EL (cell line): ENCODE measurements at regions not wholly inside any gene's neighbourhood (a gene's known extent, or its start where the extent isn't known, plus 50 kb on each side); places are given as distances from the start of the nearest gene placed in this dataset.
"Not testable (repeated sequence)": the region's sequence is repeated elsewhere in the genome, so short reads cannot be mapped to it uniquely, and the experiment has no call there.

ENCODE experiments used
- DNase-seq: peaks from one replicate; pipeline ENCODE4 v3.0.0-alpha.2; 2016

DNA sequence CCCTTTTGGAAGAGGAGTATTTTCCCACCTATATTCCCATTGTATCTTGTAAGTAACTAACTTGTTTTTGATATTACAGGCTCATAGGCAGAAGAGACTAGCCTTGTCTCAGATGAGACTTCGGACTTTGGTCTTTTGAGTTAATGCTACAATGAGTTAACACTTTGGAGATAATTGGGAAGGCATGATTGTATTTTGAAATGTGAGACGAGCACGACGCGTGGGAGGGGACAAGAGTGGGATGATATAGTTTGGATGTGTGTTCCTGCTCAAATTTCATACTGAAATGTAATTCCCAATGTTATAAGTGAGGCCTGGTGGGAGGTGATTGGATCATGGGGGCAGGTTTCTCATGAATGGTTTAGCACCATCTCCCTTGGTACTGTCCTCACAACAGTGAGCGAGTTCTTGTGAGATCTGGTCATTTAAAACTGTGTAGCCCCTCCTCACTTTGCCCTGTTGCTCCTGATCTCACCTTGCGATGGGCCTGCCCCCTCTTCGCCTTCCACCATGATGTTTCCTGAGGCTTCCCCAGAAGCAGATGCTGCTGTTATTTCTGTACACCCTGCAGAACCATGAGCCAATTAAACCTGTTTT is 721.5 kb upstream of the CTNND2 start:
- no peak for DNase-seq

GRCh38 chr5:12624776-12625560 is 720.7 kb upstream of the CTNND2 start:
- no peak for DNase-seq

DNA sequence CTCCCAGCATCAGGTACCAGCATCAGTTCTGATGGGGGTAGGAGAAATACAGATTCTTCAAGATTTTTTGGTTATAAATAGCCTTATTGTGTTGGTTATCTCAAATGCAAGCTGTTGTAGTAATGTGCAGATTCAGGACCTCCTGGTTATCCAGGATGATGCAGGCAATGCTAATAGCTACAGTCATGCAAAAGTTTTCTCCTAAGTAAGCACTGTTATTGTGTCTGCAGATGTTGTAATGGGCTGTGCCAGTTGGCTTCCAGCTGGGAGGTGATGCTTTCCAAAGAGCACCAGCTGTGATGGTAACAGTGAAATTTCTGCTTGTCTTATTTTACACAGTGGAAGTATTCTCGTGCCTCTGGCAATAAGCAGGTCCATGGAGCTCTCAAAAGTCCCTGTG is 719.2 kb upstream of the CTNND2 start:
- DNase-seq: no peak

- DNase-seq: no peak
Measured at GRCh38 chr5:12616093-12616492, 711.8 kb upstream of the CTNND2 start.

DNA sequence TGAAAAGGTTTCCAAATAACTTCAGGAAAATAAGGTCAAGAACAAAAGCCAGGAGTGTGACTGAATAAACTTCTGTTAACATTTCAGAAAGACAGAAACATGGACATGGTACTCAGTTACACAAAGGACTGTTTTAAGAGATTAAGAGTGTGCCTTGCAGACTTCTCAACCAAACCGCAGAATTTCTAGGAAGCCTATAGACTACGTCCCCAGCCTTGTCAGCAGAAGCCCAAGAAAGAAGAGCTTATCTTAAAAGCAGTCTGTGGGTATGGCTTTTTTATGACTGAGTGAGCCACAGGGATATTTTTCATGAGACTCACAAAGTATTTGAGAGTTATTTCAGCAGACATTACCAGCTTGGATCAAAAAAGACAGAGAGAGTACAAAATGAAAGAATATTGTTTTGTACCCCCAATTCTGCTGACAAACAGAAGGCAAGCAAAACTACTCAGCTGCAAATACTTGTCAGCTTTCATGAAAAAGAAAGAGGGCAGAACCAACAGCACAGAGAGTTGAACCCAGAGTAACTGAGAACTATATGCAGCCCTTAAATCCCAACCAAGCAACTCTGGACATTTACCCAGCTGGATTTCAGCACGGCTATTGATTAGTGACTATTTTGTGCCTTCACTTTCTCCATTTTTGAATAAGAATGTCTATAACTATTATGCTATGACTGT is 711.0 kb upstream of the CTNND2 start:
- no peak for DNase-seq

DNA sequence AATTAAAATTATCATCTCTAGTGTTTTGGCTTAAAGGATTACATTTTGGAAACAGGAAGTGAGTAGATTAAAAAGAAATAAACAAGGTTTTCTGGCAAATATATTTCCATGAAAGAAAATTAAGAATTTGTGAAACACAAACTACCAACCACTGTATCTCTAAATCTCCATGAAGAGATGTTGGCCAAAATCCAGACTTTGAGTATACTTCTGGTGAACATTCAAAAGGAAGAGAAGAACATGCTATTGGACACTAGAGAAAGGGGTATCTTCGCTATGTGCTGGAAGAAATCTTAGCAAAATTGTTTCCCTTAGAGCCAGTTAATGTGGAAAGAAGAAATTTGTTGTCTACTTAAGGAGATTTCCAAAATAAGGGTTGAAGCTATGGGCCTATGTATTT is 710.4 kb upstream of the CTNND2 start:
- no peak for DNase-seq

GRCh38 chr5:12611132-12611531 is 706.9 kb upstream of the CTNND2 start:
- DNase-seq: no peak

- not testable (repeated sequence) for DNase-seq
Measured at GRCh38 chr5:12607817-12608216, 703.6 kb upstream of the CTNND2 start.

DNA sequence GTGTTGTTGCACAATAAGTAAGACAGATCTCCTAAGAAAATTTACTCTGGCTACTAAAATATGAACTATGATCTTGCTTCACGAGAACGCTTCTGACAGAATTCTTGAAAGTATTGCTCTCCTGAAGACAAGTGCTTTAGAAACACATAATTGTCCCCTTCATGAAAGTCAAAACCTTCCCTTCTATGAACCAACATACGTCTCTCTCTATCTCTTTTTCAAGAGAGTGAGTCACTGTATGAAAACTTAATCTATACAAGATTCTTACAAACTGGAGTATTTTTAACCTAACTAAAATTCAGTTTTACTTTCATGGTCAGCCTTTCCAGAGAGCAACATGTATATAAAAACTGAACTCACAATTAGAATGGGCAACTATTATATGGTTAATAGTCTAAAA is 688.0 kb upstream of the CTNND2 start:
- DNase-seq: no peak

DNA sequence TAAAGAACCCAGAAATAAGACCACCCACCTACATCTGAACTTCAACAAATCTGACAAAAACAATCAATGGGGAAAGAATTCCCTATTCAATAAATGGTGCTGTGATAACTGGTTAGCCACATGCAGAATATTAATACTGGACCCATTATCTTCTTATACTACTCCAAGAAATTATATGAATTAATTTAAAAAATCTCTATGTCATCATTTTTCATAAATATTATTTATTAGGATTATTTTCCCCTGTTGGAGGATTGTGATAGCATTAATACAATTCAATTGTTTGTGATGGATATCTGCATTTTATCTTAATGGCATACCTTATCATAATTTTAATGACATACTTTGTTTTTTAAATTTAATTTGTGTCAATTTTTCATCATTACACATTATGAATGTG is 682.2 kb upstream of the CTNND2 start:
- no peak for DNase-seq

DNA sequence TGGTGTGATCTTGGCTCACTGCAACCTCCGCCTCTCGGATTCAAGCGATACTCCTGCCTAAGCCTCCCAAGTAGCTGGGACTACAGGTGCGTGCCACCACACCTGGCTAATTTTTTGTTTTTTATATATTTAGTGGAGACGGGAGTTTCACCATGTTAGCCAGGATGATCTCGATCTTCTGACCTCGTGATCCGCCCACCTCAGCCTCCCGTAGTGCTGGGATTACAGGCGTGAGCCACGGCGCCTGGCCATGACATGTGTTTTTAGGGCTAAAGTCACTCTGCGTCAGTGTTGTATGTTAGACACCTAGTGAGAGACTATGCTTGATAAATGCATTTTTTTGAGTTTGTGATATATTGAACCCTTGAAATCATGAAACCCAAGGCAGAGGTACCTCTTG is 674.6 kb upstream of the CTNND2 start:
- DNase-seq: not testable (repeated sequence)

DNA sequence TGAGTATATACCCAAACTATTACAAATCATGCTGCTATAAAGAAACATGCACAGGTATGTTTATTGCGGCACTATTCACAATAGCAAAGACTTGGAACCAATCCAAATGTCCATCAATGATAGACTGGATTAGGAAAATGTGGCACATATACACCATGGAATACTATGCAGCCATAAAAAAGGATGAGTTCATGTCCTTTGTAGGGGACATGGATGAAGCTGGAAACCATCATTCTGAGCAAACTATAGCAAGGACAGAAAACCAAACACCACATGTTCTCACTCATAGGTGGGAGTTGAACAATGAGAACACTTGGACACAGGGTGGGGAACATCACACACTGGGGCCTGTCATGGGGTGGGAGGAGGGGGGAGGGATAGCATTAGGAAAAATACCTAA is 672.7 kb upstream of the CTNND2 start:
- not testable (repeated sequence) for DNase-seq

DNA sequence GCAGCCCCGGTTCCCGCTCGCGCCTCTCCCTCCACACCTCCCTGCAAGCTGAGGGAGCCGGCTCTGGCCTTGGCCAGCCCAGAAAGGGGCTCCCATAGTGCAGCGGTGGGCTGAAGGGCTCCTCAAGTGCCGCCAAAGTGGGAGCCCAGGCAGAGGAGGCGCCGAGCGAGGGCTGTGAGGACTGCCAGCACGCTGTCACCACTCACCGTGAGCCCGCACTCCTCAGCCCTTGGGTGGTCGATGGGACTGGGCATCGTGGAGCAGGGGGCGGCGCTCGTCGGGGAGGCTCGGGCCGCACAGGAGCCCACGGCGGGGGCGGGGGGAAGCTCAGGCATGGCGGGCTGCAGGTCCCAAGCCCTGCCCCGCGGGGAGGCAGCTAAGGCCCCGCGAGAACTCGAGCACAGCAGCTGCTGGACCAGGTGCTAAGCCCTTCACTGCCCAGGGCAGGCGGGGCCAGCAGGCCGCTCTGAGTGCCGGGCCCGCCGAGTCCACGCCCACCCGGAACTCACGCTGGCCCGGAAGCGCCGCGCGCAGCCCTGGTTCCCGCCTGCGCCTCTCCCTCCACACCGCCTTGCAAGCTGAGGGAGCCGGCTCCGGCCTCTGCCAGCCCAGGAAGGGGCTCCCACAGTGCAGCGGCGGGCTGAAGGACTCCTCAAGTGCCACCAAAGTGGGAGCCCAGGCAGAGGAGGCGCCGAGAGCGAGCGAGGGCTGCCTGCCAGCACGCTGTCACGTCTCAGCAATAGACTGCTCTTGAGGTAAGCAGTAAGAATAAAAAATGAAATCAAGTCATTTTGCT is 670.2 kb upstream of the CTNND2 start:
- DNase-seq: not testable (repeated sequence)

- not testable (repeated sequence) for DNase-seq
Measured at GRCh38 chr5:12573916-12574297, 669.7 kb upstream of the CTNND2 start.

GRCh38 chr5:12570688-12571087 is 666.4 kb upstream of the CTNND2 start:
- DNase-seq: no peak

DNA sequence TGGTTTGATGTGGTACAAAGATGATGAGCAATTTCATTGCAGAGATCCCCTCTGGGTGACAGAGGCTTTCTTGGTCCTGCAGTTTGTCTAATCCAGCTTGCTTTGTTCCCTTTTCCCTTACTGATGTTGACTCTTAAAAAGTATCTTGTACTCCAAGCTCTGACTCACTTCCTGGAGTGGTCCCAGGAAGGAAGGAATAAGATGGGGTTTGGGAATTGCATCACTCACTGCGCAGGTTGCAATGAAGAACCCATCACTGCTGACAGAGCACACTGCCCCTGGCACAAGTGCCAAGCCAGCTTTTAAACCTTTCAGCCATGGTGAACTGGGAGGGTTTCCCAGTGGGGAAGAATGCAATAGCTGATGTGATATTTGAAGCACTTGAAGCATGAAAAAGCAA is 662.2 kb upstream of the CTNND2 start:
- no peak for DNase-seq

DNA sequence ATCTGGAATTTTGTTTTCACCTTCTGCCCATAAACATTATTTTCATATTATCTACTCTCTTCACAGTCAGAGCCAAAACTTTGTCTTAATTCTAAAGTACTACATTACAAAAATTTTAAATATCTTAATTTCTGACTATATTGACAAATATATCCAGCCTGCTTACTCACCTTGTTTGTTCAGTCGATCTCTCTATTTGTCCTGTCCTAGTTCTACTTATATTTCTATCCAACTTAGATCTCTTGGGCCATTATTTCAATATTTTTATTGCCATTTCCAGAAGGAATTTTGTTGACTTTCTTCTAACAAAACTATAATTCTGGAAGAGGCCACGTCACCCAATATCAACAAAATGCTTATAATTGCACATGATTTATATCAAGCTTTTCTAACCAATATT is 652.8 kb upstream of the CTNND2 start:
- DNase-seq: no peak

DNA sequence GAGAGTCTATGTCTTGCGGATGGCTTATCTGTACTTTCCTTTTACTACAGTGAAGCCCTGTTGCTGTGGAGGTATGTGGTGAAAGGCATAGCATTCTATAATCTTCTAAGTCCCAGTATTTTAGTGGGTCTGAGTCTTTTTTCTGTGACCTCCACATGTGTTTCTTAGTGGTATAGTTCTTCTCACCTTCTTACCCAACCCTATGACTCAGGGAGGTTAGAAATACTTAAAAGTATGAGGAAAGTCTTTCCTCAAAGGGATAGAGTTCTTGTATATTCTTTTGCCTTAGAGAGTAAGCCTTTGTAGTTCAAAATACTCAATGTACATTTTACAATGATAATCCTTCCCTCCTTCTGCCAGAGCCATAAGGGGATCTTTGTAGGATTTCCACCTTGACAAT is 621.9 kb upstream of the CTNND2 start:
- no peak for DNase-seq

DNA sequence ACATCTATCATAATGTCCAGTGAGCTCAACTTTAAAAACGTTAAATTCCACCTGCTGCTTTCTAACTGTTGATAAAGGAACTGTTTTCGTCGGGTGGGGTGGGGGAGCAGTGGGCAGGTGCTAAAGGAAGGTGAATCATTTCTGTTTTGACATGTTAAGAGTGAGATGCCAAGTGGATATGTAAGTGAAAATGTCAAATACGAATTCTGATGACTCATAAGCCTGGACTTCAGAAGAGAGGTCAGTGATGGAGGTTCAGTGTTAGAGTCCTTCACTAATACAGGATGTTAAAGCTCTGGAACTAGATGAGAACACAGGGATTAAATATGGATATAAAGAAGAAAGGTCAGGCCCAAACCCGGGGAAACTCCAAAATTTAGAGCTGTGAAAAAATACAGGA is 617.9 kb upstream of the CTNND2 start:
- DNase-seq: no peak

DNA sequence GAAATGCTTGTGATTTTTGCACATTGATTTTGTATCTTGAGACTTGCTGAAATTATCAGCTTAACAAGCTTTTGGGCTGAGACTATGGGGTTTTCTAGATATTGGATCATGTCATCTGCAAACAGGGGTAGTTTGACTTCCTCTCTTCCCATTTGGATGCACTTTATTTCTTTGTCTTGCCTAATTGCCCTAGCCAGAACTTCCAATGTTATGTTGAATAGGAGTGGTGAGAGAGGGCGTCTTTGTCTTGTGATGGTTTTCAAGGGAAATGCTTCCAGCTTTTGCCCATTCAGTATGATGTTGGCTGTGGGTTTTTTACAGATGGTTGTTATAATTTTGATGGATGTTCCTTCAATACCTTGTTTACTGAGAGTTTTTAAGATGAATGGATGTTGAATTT is 600.7 kb upstream of the CTNND2 start:
- not testable (repeated sequence) for DNase-seq

DNA sequence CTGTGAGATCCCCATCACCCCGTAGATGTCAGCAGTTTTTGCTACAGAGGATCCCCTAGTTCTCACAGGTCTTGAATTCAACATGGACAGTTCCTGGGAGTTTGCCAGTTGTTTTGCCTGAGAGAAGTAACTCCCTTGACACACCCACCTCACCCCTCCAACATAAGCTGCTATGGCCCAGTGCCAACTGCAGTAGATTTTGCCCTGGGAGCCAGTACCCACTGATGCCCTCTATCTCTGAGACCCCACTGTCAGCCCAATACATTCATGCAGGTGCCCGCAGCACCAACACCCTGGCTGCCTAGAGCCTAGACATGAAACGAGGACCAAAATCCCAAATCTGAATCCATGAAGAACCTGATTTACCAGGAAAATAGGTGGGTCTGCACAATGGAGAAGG is 583.9 kb upstream of the CTNND2 start:
- DNase-seq: no peak

GRCh38 chr5:12480487-12480886 is 576.2 kb upstream of the CTNND2 start:
- no peak for DNase-seq

DNA sequence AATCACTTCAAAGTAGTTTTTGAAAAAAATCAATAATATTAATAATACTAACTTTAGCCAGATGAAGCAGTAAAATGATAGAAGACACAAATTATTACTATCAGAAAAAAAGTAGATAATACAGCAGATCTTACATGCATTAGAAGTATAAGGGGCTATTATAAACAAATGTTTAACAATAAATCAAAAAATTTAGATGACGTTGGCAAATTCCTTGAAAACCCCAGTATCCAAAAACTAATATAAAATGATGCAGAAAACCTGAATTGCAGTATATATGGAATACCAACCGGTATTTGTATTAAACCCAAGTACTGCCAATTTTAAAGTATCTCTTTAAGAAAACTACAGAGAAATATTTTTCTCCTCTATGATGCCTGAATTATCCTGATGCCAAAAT is 573.3 kb upstream of the CTNND2 start:
- no peak for DNase-seq

- DNase-seq: no peak
Measured at GRCh38 chr5:12467799-12468198, 563.6 kb upstream of the CTNND2 start.
